HFFc6 (cell line): ENCODE measurements at regions not wholly inside any gene's neighbourhood (a gene's known extent, or its start where the extent isn't known, plus 50 kb on each side); places are given as distances from the start of the nearest gene placed in this dataset.
A peak's percentile ranks its signal among the peaks of the same experiment; 100 is the strongest.

Source experiments
- DNase-seq: peaks from one replicate; pipeline ENCODE4 v3.0.0-alpha.2; 2018
- H3K27ac Mint-ChIP-seq: 2 replicates; pipeline ENCODE4 v1.8.0; 2020; ENCODE audit warnings: mild to moderate bottlenecking, mixed read lengths
- H3K27me3 Mint-ChIP-seq: 2 replicates; pipeline ENCODE4 v1.8.0; 2021; ENCODE audit warnings: mild to moderate bottlenecking, moderate library complexity, mixed read lengths; ENCODE audit not compliant: insufficient read depth
- H3K36me3 Mint-ChIP-seq: 2 replicates; pipeline ENCODE4 v1.8.0; 2021; ENCODE audit warnings: low read depth, mixed read lengths
- H3K4me1 Mint-ChIP-seq: 2 replicates; pipeline ENCODE4 v1.8.0; 2020; ENCODE audit warnings: low read depth, mixed read lengths
- H3K4me3 Mint-ChIP-seq: 2 replicates; pipeline ENCODE4 v1.8.0; 2020; ENCODE audit warnings: mild to moderate bottlenecking, moderate library complexity, mixed read lengths
- H3K9me3 Mint-ChIP-seq: 2 replicates; pipeline ENCODE4 v1.8.0; 2020; ENCODE audit warnings: mild to moderate bottlenecking, mixed read lengths
- CTCF ChIP-seq: fragments of 200-600 bp; sonication (generic); IDR thresholded peaks from 2 replicates; pipeline ENCODE4 v1.5.0; 2021; ENCODE audit warnings: antibody characterized with exemption, mild to moderate bottlenecking

GRCh38 chr3:74523811-74524210 lies 90.6 kb downstream of the CNTN3 start:
- peaks cover 47% of the 10 kb centered on the region for H3K4me1 Mint-ChIP-seq
- H3K27me3 Mint-ChIP-seq: no peaks in the 10 kb centered on the region; the same call in 1 of the 2 replicates
- DNase-seq: peak; percentile 68
- H3K9me3 Mint-ChIP-seq: no peaks in the 10 kb centered on the region
- no peaks in the 10 kb centered on the region for H3K36me3 Mint-ChIP-seq
- no peak overlapping the region; the same call in 1 of the 2 replicates for H3K4me3 Mint-ChIP-seq
- H3K27ac Mint-ChIP-seq: peak overlapping the region; percentile 56
- no peak for TF ChIP-seq CTCF

GRCh38 chr3:74520895-74521294 lies 93.6 kb downstream of the CNTN3 start:
- TF ChIP-seq CTCF: no peak
- Mint-ChIP-seq H3K27me3 (no peaks in the 10 kb centered on the region), H3K4me3 (no peak overlapping the region), H3K4me1 (peaks cover 57% of the 10 kb centered on the region), H3K9me3 (no peaks in the 10 kb centered on the region), H3K36me3 (peaks cover 15% of the 10 kb centered on the region), H3K27ac (no peak overlapping the region)
- DNase-seq: no peak

GRCh38 chr3:74518610-74519009 lies 95.8 kb downstream of the CNTN3 start:
- no peak for TF ChIP-seq CTCF
- Mint-ChIP-seq H3K27me3 (no peaks in the 10 kb centered on the region), H3K27ac (no peak overlapping the region), H3K9me3 (no peaks in the 10 kb centered on the region), H3K4me1 (peaks cover 55% of the 10 kb centered on the region), H3K36me3 (peaks cover 18% of the 10 kb centered on the region), H3K4me3 (no peak overlapping the region)
- peak; percentile 24 for DNase-seq

GRCh38 chr3:74516019-74516418 lies 98.4 kb downstream of the CNTN3 start:
- Mint-ChIP-seq H3K4me3 (no peak overlapping the region), H3K9me3 (no peaks in the 10 kb centered on the region), H3K27me3 (no peaks in the 10 kb centered on the region), H3K36me3 (peaks cover 18% of the 10 kb centered on the region), H3K27ac (no peak overlapping the region), H3K4me1 (peaks cover 38% of the 10 kb centered on the region)
- no peak for TF ChIP-seq CTCF
- DNase-seq: no peak

- peaks cover 18% of the 10 kb centered on the region for H3K36me3 Mint-ChIP-seq
- H3K4me1 Mint-ChIP-seq: peaks cover 38% of the 10 kb centered on the region
- TF ChIP-seq CTCF: no peak
- no peaks in the 10 kb centered on the region; the same call in 1 of the 2 replicates for H3K27me3 Mint-ChIP-seq
- no peaks in the 10 kb centered on the region for H3K9me3 Mint-ChIP-seq
- no peak for DNase-seq
- H3K27ac Mint-ChIP-seq: no peak overlapping the region
- no peak overlapping the region for H3K4me3 Mint-ChIP-seq
Observed at GRCh38 chr3:74515451-74515850, 99.0 kb downstream of the CNTN3 start.

GRCh38 chr3:74511078-74511477 lies 103.4 kb downstream of the CNTN3 start:
- H3K9me3 Mint-ChIP-seq: no peaks in the 10 kb centered on the region
- no peaks in the 10 kb centered on the region; the same call in 1 of the 2 replicates for H3K27me3 Mint-ChIP-seq
- no peak overlapping the region for H3K4me3 Mint-ChIP-seq
- TF ChIP-seq CTCF: no peak
- H3K4me1 Mint-ChIP-seq: peaks cover 19% of the 10 kb centered on the region
- peaks cover 5% of the 10 kb centered on the region for H3K36me3 Mint-ChIP-seq
- H3K27ac Mint-ChIP-seq: no peak overlapping the region
- no peak for DNase-seq
